ENCODE measurements at regions not wholly inside any gene's neighbourhood (a gene's known extent, or its start where the extent isn't known, plus 50 kb on each side); places are given as distances from the start of the nearest gene placed in this dataset.

DNA sequence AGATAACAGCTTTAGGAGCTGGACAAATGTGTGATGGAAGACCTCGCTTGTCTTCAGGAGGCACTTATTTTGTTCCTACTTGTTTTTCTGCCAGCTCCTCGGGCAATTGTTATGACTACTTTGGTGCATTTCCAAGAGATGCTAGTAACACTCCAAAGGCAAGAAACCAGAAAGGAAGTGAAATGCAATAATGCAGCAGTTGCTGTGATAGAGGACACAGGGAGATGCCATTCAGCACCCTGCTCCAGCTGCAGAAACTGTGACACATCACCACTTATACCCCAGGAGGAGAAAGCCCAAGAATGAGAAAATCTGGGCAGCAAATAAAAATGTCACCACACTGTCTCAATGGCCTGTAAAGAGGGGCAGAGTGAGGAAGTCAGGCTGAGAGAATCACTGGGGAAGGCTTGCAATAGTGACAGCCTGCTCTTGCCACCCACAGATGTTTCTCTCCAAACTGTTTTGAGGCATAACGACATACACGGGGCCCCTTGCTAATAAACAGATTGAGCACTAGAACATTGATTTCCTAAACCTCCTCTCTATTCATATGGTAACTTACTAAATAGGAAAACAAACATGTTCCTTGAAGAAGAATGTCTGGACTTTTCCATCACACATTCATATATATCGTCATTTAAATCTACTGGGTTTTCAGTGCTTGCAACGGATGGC is 195.5 kb upstream of the PRNP start:
- TF ChIP-seq, protein P1, sequence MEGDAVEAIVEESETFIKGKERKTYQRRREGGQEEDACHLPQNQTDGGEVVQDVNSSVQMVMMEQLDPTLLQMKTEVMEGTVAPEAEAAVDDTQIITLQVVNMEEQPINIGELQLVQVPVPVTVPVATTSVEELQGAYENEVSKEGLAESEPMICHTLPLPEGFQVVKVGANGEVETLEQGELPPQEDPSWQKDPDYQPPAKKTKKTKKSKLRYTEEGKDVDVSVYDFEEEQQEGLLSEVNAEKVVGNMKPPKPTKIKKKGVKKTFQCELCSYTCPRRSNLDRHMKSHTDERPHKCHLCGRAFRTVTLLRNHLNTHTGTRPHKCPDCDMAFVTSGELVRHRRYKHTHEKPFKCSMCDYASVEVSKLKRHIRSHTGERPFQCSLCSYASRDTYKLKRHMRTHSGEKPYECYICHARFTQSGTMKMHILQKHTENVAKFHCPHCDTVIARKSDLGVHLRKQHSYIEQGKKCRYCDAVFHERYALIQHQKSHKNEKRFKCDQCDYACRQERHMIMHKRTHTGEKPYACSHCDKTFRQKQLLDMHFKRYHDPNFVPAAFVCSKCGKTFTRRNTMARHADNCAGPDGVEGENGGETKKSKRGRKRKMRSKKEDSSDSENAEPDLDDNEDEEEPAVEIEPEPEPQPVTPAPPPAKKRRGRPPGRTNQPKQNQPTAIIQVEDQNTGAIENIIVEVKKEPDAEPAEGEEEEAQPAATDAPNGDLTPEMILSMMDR (IDR thresholded peaks at IDR 0.05; ENCODE audit: unreplicated experiment), result no peak
- no peak overlapping the region for H3K27ac Mint-ChIP-seq (ENCODE audit: low read depth, unreplicated experiment)
- no peaks in the 10 kb centered on the region for H3K36me3 Mint-ChIP-seq (ENCODE audit: insufficient read depth, unreplicated experiment)
- H3K4me1 Mint-ChIP-seq (ENCODE audit: insufficient read depth, unreplicated experiment), result no peaks in the 10 kb centered on the region
- peak; percentile 31 for DNase-seq (ENCODE audit: unreplicated experiment)
- intact Hi-C loops (cut with micrococcal nuclease), result no loop called here
- POLR2A ChIA-PET, result interaction anchor here (0.6 to 1.0 kb wide), 2 partner anchors 16 to 115 kb away, joined by 3 to 4 read pairs; no protein-coding TSS in a partner anchor
- CTCF ChIA-PET, result no interaction called here
- no TSS peak for BruUV-seq (replicated peaks)
- H3K4me3 Mint-ChIP-seq (ENCODE audit: unreplicated experiment), result no peak overlapping the region
- no peaks in the 10 kb centered on the region for H3K27me3 Mint-ChIP-seq (ENCODE audit: insufficient read depth, unreplicated experiment)
- H3K9me3 Mint-ChIP-seq (ENCODE audit: unreplicated experiment), result no peaks in the 10 kb centered on the region

DNA sequence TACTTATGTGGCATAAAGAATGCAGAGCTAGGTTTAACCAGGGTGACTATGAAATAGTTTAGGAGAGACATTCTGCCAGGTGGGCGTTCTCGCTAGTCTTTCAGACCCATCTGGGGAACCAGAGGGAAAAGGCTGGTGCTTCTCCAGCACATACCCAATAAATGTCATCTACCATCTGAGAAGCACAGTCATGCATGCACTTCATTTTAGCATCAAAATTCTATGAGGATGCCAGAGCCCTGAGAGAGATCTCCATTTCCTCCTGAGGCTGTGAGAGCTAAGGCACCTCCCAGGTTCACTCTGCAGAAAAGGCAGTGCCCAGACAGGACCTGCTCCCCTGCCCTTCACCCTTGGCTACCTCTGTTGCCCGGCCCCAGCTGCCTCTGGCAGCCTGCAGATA is 196.2 kb upstream of the PRNP start:
- TF ChIP-seq, protein P1 (IDR thresholded peaks at IDR 0.05; ENCODE audit: unreplicated experiment), result no peak
- H3K4me1 Mint-ChIP-seq (ENCODE audit: insufficient read depth, unreplicated experiment), result no peaks in the 10 kb centered on the region
- H3K9me3 Mint-ChIP-seq (ENCODE audit: unreplicated experiment), result no peaks in the 10 kb centered on the region
- no TSS peak for BruUV-seq (replicated peaks)
- H3K27ac Mint-ChIP-seq (ENCODE audit: low read depth, unreplicated experiment), result no peak overlapping the region
- no peak overlapping the region for H3K4me3 Mint-ChIP-seq (ENCODE audit: unreplicated experiment)
- no peaks in the 10 kb centered on the region for H3K27me3 Mint-ChIP-seq (ENCODE audit: insufficient read depth, unreplicated experiment)
- H3K36me3 Mint-ChIP-seq (ENCODE audit: insufficient read depth, unreplicated experiment), result no peaks in the 10 kb centered on the region
- no peak for DNase-seq (ENCODE audit: unreplicated experiment)
- intact Hi-C loops (cut with micrococcal nuclease), result no loop called here
- CTCF ChIA-PET, result no interaction called here
- POLR2A ChIA-PET, result interaction anchor here (0.6 to 1.0 kb wide), 2 partner anchors 15 to 114 kb away, joined by 3 to 4 read pairs; no protein-coding TSS in a partner anchor

DNA sequence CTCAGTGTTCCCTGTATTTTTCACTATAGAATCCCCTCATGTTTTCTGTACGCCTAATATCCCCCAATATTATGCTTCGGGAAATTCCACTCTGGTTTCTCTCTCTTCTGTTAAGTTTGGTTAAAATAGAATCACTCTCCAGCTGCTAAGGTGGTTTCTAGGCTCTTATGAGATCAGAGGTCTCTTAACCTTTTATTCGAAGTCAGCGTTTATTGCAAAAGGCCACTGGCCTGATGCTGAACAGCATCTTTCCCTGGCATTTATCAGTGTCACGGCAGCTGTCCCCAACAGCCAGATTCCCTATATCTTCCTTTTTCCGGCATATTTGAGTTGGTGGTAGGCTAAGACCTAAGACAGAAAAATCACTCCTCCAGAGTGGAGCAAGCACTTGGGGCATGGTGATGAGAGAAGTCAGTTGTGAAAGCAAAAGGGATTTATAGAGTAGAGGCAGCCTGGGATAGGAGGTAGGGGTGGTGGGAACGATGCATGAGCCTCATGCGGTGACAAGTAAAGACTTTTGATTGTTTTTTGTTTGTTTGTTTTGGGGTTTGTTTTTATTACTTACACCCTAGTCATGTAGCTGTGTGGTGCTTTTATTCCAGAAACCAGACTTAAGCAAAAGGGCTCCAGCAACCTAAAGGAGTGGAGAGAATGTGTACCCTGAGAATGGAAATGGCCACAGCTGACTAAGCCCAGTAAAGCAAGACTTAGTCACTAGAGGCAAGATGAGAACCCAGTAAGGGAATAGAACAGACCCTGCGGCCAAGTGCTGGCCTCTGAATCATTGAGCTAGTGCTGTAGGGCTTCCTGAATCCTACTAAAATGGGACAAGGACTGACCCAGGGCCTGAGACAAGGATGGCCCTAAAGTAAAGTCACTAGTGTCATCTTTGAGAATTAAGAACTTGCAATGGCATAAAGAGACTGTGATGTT is 197.6 kb upstream of the PRNP start:
- DNase-seq (ENCODE audit: unreplicated experiment), result peak; percentile 61
- no peak overlapping the region for H3K27ac Mint-ChIP-seq (ENCODE audit: low read depth, unreplicated experiment)
- H3K4me3 Mint-ChIP-seq (ENCODE audit: unreplicated experiment), result no peak overlapping the region
- no peaks in the 10 kb centered on the region for H3K27me3 Mint-ChIP-seq (ENCODE audit: insufficient read depth, unreplicated experiment)
- intact Hi-C loops (cut with micrococcal nuclease), result no loop called here
- H3K9me3 Mint-ChIP-seq (ENCODE audit: unreplicated experiment), result no peaks in the 10 kb centered on the region
- H3K36me3 Mint-ChIP-seq (ENCODE audit: insufficient read depth, unreplicated experiment), result no peaks in the 10 kb centered on the region
- no TSS peak for BruUV-seq (replicated peaks)
- TF ChIP-seq, protein P1 (IDR thresholded peaks at IDR 0.05; ENCODE audit: unreplicated experiment), result no peak
- peaks cover 2% of the 10 kb centered on the region for H3K4me1 Mint-ChIP-seq (ENCODE audit: insufficient read depth, unreplicated experiment)
- POLR2A ChIA-PET, result interaction anchor here (0.7 to 0.9 kb wide), 3 partner anchors 9 to 938 kb away, joined by 3 read pairs; no protein-coding TSS in a partner anchor
- CTCF ChIA-PET, result interaction anchor here (0.8 kb wide), 1 partner anchor 9 kb away, joined by 3 read pairs; no protein-coding TSS in a partner anchor

DNA sequence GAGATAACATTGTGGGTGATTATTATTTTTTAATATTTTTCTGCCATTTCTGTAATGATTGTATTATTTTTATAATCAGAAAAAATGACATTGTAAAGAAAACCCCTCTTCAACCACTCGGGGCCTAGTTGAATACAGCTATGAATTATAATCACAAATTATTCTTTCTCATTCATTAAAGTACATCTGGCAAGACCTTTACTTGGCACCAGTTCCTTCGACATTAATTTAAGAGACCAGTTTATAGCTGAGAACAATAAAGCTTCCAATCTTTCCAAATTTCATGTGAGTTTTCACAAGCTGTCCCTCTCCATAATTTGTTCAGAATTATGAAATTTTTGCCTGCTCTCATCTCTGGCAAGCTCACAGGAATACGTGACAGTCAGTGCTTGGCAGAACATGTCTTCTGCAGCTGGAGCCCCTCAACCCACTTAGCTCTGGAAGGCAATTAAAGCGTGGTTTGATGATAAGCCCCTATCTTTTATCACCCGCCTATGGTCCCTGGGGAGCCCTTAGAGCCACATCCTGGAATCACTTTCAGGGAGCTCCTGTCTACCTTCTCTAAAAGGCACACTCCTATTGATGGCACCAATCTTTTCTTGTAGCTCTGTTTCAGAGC is 201.8 kb upstream of the PRNP start:
- ChIA-PET POLR2A (interaction anchor here (0.6 to 0.9 kb wide), 3 partner anchors 9 to 63 kb away, joined by 3 read pairs; no protein-coding TSS in a partner anchor), CTCF (interaction anchor here (0.6 to 0.7 kb wide), 3 partner anchors 107 to 260 kb away, joined by 3 to 5 read pairs (median 3); no protein-coding TSS in a partner anchor)
- no peak for DNase-seq (ENCODE audit: unreplicated experiment)
- no TSS peak for BruUV-seq (replicated peaks)
- H3K4me1 Mint-ChIP-seq (ENCODE audit: insufficient read depth, unreplicated experiment), result peaks cover 4% of the 10 kb centered on the region
- H3K9me3 Mint-ChIP-seq (ENCODE audit: unreplicated experiment), result no peaks in the 10 kb centered on the region
- TF ChIP-seq, protein P1 (IDR thresholded peaks at IDR 0.05; ENCODE audit: unreplicated experiment), result no peak
- H3K27ac Mint-ChIP-seq (ENCODE audit: low read depth, unreplicated experiment), result no peak overlapping the region
- H3K4me3 Mint-ChIP-seq (ENCODE audit: unreplicated experiment), result no peak overlapping the region
- H3K36me3 Mint-ChIP-seq (ENCODE audit: insufficient read depth, unreplicated experiment), result no peaks in the 10 kb centered on the region
- no peaks in the 10 kb centered on the region for H3K27me3 Mint-ChIP-seq (ENCODE audit: insufficient read depth, unreplicated experiment)
- intact Hi-C loops (cut with micrococcal nuclease), result no loop called here

Data from MCF 10A (cell line).